HG02938 (cell line): ENCODE measurements at regions not wholly inside any gene's neighbourhood (a gene's known extent, or its start where the extent isn't known, plus 50 kb on each side); places are given as distances from the start of the nearest gene placed in this dataset.

Source experiments
- ATAC-seq: cut with Tn5 transposase; IDR thresholded peaks from one replicate; pipeline ENCODE4 v1.9.1; 2021; ENCODE audit warnings: mild to moderate bottlenecking, moderate library complexity; ENCODE audit not compliant: unreplicated experiment

DNA sequence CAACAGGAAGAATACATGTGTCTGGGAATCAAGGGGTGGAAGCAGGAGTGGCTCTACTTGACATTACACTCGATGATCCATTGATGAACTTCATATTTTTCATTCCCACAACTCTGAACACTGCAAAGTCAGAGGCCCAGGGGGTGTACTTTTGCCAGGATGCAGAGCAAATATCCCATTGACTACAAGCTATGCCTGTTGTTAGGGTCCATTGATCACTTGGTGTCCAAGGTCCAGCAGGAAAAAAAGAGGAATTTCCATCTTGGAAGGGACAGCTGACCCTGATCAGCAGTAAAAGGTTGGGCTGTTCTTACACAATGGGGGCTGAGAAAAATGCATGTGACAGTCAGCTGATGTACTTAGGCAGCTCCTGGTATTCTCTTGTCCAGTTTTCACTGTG, 118.5 kb upstream of the MAP1B start:
- no peak for ATAC-seq

DNA sequence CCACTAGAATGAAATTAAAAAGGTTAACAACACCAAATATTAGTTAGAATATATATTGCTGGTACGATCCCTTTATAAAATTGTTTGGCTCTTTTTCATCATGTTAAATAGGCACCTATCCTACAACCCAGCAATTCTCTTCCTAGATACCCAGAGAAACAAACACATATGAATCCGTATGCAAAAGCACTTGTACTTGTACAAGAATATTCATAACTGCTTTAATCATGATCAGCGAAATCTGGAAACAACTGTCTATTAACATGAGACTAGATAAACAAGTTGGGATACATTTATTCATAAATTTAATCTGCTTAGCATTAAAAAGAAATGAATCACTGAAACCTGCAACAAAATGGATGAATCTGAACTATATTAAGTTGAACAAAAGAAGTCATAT, 113.7 kb upstream of the MAP1B start:
- ATAC-seq, result no peak

DNA sequence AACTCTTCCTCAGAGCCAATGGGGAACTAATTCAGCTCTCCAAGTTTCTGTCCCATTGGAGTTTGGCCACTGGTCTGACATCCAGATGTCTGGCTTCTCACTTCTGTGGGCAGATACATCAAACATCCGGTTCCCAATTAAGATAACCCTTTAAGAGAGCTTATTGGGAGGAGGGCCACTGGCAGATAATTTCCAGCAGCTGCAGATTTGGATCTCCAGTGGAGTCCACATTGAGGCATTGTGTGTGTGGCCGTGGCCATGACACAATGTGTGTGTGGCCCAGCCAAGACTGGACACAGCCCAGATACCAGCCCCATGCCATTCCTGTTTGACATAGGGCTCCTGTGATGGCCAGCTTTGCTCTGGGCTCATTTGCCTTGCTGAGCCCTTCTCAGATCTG, 110.5 kb upstream of the MAP1B start:
- no peak for ATAC-seq

DNA sequence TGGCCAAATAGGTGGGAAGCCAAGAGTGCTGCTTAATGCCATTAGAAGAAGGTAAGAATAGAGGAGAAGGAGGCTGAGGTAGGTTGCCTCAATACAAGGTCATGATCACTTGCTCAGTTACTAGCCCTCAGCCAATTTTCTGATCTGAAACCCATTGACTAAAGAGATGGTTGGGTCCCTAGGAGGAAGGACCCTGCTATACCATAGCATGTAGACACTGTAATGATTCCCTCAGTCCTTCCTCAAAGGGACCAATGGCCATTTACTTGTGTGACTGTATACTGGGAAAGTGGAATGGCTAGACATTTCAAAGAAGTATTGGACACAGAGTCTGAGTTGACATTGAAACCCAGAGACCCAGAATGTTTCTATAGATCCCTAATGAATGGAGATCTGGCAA, 108.5 kb upstream of the MAP1B start:
- ATAC-seq, result no peak

DNA sequence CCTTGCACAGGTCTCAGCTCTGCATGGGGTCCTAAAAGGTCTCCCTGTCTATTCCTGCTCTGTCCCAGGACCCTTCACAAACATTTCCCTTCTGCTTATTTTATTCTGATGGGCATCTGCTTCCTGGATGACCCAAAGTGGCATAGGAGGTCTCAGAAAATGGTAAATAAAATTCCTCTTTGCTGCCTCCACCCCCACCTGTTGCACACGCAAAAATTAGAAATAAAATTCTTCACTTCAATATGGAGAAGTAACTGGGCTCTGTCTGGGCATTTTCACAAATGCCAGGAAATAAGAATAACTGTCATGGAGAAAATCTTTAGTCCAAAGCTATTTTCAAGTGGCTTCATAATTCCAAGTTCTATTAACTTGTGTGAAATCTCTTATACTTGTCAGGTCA, 106.6 kb upstream of the MAP1B start:
- no peak for ATAC-seq

DNA sequence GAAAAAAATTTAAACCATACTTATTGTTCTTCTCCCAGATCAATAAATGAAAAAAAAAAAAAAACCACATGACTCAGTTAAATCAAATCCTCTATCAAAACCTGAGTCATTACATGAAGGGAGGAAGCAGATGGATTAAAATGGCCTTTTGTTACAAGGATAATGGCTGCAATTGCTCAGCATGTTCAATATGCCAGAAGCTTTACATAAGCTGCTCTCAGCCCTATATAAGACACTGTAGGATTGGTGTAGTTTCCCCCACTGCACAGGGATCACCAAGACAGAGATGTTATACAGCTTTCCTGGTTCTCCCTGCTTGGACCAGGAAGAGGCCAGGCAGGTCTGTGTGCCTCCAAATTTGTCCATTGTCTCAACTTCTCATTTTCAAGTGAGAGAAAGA, 101.6 kb upstream of the MAP1B start:
- ATAC-seq, result no peak

DNA sequence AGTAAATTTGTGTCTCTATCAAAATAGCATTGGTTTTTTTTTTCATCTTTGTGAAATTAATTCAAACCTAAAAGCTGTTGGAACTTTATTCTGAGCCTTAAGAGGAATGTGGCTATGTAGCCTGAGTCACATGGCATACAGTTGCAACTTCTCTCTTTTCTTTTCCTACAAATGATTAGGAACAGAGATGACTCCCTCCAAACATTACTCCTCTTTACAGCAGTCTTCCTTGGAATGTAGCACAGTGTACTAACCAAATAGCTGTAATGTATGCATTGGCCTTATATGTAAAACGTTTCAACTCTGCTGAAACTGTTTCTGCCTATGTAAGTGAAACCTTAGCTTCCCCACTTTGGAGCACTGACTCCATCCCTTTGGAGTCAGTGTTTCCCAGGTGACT, 100.9 kb upstream of the MAP1B start:
- no peak for ATAC-seq

DNA sequence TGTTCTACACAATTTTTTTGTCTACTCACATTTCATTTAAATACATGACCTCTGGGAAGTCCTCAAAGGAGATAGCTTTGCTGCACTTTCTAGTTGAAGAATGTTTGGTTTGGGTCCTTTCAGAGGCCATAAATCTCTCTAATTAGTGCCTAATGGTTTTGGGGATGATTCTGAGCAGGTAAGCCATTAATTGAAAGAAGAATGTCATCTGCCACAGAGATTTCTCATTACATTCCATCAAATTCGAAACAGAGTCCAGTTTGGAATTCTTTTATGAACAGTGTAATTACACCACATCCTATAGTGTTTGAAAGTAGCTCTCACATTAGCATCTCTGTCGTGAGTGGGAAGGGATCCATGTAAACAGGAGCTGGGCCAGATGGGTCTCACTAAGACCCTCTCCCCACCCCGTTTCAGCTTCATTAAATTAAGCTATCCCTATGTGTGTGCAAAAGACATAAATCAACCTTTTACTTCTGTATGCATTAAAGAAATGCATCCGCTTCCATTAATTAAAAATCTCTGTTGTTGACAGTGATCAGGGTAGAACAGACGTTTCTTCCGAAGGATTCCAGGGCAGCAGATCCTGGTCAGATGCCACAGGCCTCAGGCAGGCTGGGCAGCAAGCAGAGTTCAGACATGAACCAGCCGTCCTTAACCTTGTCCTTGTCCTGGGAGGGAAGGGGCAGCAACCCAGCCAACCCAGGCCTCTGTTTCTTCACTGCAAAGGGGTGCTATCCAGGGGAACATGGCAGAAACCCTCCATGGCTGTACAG, 99.8 kb upstream of the MAP1B start:
- ATAC-seq, result no peak

DNA sequence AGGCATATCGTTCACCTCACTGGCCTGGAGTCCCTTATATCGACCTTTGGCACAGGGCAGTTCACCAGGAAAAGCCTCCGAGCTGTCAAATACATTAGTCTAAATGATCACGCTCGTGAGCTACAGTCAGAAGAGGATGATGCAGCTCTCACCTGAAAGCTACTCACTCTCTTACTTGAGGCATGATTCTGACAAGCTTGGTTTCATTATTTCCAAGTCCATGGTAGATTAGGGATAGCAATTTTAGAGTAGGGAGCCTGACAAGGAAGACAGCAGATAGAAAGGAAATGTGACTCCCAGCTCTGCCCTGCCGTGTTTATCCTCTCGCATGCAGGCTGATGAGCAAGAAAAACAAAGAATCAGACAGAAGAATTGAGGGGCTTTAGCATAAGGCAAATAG, 98.0 kb upstream of the MAP1B start:
- no peak for ATAC-seq

DNA sequence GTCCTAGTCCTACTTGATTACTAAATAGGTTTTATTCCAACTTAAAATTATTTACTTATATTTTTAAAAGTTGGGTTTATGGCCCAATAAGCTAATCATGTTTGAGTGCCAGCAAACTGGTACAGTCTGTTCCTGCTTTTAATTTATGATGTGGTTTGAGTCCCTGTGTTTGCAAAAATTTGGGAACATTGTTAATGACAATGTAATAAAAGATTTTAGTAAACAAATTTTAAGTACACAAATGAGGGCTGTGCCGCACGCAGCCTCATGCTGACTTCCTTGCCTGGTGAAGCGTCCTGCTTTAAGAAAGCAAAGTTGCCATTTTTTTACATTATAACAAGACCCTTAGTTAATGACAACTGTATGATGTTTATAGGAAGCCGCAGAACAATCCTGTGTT, 96.8 kb upstream of the MAP1B start:
- no peak for ATAC-seq

DNA sequence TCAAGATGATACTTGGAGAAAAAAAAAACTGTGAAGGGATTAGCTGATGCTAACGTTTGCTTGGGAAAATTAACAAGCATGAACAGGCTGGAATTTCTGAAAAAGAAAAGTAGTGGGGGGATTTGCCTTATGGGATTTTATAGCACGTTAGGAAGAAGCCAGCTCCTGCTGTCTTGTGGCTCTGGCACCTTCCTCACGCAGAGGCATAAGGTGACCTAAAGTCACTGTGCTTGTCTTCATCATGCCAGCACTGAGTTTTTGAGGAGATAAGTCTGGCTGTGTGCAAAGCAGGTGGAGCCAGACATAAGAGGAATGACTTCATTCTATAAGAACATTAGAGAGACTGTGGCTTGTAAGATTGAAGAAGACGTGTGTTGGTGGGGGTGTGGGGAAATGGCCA, 94.4 kb upstream of the MAP1B start:
- no peak for ATAC-seq

DNA sequence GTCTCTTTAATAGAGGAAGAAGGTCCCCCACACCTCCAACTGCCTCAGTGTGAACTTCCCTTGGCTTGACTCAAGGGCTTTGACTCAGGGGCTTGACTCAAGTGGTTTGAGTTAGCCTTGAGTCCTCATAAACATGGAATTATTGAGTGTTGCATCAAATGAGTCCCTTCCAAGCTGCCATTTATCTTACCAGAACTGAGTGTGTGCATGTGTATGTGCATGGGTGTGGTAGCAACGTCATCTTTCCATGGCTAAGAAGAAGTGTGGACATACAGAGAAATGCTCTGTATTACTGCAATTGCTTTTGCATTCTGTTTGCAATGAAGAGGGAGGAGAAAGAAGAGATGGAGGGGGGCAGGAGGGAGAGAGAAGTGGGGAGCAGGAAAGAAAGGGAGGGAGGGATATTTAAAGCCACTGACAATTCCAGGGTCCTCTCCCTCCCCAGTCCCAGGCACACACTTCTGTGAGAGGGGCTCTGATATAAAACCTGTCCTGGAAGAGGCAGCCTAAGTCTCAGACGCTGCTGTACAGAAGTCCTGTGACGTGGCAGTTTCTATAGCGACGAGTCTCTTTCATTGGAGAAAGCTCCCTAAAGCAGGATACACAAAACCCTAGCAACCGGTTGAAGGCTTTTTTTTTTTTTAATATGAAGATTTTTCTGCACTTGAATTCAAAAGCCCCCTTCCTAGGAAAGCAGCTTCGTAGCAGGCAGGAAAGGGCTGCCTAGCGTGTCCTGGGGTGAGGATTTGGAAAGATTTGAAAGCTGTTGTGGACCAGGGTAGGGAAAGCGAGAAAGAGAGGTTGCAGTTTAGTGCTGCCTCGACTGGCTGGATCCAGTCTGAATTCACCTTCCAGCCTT, 93.3 kb upstream of the MAP1B start:
- ATAC-seq, result no peak

DNA sequence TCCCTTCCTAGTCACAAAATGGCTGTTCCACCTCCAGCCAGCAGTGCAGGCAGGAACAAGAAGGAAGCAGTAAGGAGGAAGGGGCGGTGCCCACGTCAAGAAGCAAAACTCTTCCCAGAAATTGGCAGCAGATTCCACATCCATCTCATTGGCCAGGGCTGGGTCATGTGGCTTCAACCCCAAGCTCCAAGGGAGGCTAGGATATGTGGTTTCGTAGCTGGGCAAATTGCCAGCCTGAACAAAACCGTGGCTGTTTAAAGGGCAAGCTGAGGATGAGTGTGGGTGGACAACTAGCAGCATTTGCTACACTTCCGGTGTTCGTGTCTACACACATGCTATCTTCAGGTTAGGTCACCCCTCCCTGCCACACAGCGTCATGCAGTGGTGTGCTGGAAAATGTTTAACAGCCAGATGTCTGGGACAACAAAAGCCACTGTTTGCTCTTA, 92.1 kb upstream of the MAP1B start:
- ATAC-seq, result no peak

DNA sequence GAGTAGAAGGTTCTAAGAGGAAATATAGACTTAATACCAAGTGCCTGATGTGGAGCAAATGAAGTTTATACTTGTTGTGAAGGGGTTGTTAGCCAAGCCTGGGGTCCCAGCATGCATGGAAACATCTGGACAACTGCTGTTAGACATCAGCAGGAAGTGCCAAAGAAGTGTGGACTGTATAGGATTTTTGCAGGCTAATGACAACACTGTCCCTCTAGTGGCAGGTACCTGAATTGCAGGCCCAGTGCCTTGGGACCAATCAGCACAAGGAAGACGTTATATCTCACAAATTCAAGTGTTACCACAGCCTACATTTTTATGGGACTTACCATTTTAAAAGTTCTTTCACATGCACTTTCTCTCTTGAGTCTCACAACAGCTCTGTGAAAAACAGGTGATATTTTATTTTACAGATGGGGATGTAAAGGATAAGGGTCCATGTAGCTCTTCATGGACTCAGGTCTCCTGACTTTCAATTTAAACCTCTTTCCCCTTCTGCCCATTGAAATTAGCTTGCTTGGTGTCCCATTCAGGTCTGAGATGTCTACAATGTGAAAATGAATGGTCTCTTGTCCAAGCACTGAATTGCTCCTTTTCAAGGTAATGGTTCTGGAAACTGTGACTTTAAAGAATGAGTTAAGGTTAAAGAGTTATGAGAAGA, 89.0 kb upstream of the MAP1B start:
- ATAC-seq, result no peak

DNA sequence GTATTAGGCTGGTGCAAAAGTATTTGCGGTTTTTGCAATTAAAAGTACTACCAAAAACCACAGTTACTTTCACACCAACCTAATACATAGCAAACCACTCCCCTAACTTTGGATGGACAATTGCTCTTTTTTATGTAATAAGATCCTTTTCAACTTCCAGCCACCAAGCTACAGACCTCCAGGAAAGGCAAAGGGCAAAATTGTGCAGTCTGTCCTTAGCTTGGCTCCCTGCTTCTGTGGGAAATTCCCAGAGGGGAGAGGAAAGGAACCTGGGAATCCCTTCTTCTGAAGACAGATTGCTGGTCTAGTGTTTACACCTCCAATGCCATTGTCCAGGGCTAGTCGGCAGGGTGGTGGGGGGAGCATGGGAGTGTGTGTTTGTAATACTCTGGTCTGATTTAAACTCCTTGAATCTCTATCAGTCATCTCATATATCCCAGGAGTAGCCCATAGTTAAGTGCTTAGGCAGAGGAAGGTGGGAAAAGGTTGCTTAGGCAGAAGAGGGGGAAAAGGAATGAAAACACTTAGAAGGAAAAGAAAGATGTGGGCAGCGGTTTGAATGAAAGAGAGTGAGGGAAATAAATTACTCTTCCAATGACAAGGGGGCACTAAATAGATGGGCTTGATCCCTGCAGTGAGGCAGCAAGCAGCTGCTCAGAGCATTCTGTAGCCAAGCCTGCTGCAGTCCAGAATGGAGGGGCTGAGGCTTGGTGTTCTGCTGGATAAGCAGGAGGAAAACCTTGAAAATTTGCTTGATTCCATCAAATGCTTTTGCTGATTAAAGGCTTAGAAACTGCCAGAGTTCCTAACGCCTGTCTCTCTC, 86.9 kb upstream of the MAP1B start:
- ATAC-seq, result no peak

DNA sequence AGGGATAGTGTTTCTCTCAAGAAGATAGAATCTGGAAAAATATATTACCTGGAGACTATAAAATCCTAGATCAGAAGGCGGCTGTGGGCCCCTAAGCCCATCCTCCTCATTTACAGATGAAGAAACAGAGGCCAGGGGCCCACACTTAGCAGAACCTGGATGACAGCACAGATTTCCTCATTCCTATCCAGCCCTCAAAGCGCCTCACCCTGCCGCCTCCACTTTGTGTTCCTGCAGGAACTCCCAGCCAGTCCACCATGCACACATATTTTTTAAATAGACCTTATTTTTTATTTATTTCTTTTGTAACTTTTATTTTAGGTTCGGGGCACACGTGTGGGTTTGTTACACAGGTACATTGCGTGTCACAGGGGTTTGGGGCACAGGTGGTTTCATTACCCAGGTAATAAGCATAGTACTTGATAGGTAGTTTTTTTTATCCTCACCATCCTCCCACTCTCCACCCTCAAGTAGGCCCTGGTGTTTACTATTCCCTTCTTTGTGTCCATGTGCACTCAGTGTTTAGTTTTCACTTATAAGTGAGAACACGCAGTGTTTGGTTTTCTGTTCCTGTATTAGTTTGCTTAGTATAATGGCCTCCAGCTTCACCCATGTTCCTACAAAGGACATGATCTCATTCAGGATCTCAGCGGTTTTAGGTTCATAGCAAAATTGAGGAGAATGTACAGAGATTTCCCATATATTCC, 85.5 kb upstream of the MAP1B start:
- ATAC-seq, result no peak

DNA sequence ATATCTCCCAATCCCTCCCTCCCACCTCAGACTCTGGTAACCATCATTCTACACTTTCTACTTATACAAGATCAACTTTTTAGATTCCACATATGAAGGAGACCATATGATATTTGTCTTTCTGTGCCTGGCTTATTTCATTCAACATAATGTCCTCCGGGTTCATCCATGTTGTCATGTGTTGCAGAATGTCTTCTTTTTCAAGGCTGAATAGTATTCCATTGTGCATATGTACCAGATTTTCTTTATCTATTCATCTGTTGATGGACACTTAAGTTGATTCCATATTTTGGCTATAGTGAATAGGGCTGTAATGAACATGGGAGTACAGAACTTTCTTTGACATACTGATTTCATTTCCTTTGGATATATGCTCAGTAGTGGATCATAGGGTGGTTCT, 78.9 kb upstream of the MAP1B start:
- ATAC-seq, result no peak

DNA sequence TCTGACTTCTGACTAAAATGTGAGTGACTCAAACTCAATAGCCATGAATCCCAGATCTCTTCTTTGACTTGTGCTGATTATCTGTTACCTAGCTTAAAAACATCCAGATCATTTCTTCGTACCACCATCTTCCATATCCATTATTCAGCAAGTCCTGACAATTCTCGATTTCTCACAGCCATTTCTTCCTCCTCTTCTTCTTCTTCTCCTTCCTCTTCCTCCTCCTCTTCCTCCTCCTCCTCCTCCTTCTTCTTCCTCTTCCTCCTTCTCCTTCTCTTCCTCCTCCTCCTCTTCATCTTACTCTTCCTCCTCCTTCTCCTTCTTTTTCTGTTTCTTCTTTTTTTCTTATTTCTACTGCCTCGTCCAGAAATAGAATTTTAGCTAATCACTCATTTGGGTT, 77.0 kb upstream of the MAP1B start:
- no peak for ATAC-seq

DNA sequence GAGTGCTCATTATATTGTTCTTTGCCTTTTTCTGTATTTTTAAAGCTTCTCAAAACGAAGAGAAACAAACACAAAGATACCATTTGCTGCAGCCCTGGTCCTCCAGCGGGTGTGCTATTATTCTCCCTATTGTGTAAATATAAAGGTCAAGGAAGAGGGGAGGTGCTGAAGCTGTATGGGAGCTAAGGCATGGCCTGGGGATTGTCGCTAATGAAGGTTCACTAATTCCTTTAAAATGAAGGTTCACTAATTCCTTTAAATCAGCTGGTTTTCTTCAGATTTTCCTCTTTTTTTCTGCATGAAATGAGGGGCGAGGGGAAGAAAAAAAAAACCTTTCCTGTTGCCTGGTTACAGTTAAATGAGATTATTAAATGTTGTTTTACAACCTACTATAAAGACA, 74.5 kb upstream of the MAP1B start:
- no peak for ATAC-seq

DNA sequence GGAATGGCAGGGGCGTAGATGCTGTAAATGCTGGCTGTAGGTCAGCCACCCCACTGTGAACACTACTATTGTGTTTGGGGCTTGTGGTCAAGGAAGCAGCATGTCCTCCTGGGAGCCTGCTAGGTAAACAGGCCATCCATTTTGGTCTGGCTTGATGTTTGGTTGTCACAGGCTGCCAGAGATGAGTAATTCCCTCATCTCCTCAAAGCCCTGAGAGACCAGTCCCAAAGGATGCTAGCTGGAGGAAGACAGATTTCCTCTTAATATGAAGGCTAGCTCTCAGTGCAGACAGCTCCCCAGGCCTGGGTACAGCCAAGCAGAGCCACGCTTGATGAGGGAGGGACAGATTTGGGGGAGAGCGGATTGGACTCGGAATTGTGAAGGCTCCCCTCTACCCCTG, 72.5 kb upstream of the MAP1B start:
- no peak for ATAC-seq
